ENCODE measurements at regions not wholly inside any gene's neighbourhood (a gene's known extent, or its start where the extent isn't known, plus 50 kb on each side); places are given as distances from the start of the nearest gene placed in this dataset.

DNA sequence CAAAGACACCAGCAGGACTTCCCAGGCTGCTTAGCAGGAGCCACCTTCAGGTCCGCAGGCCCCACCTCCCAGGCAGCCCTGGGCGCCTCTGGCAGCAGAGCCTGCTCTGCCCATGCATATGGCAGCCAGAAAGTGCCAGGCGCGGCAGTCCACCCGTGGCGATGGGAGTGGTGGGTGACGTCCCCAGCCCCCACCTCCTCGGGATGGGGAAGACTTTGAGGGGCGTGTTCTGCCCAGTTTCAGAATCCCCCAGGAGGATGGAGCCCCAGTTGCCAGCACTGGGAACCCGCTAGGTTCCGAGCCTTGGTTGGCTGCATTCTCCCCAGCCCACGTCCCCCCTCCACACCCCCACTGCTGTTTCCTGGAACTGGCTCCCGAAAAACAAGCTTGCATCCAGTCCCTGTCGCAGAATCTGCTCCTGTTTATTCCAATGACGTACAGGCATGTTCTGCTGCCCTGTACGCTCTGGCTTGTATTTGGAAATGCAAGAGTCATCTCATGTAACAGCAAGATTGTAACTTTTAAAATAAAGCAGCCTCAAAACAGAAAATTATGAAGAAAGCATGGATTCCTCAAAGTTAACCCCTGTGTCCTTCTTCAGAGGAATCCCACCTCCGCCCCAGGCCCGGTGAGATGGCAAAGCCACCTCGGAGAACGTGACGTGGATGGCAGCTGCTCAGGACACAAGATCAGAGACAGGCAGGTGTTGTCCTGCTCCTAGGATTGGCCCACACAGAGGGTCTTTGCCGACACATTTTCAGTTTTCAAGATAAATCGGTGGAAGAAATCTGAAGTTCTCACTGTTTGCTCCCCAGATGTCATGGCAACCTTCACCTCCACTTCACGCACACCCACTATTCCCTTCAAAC, 87.8 kb upstream of the PPP2R2D start:
- intact Hi-C loops (cut with DNase I): no loop called here
- Histone ChIP-seq H3K27me3 (peaks cover 0 to 62% (median 47%) of the 10 kb centered on the region in 7 donors), H3K9me3 (no peaks in the 10 kb centered on the region), H3K4me1 (no peaks in the 10 kb centered on the region), H3K27ac (no peak overlapping the region), H3K36me3 (no peaks in the 10 kb centered on the region), H3K4me3 (no peak overlapping the region)
- TF ChIP-seq CTCF (IDR thresholded peaks at IDR 0.05): no peak
- WGBS, 2 donors: 82 to 85% methylated on average over 24 of the region's 24 CpGs
- ATAC-seq (no peak), DNase-seq (no peak)

DNA sequence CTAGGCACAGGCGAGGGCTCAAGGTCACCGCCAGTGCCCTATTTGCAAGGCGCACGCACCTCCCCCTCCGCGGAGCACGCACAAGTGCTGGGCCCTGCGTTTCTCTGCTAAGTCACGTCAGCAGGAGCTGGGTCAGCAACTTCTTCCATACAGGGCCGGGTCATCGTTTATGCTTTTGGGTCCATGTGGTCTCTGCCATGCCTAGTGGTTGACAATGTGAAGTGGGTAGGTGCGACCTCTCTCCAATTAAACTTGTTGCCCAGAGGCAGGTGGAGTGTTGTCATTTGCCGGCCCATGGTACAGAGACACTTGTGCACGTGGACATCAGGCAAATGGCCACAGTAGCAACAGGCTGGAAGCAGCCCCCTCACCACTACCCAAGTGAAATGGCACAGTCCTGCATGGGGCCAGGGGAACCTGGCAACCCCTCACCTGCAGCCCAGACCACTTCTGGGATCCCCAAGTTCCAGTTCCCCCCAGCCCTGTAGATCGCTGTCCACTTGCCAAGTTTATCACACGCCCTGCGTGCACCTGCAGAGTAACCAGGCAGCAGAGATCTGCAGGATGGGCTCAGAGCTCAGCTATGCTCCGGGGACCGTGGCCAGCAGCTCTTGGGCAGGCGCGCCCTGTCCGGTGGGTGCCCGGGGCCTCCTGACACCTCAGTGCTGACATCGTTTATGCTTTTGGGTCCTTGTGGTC, 86.1 kb upstream of the PPP2R2D start:
- DNase-seq (no peak), ATAC-seq (no peak)
- WGBS, 2 donors: 62 to 71% methylated on average over 24 of the region's 24 CpGs
- Histone ChIP-seq H3K4me3 (no peak overlapping the region), H3K9me3 (no peaks in the 10 kb centered on the region), H3K27me3 (peaks cover 0 to 66% (median 57%) of the 10 kb centered on the region in 7 donors), H3K4me1 (no peaks in the 10 kb centered on the region), H3K27ac (no peak overlapping the region), H3K36me3 (no peaks in the 10 kb centered on the region)
- intact Hi-C loops (cut with DNase I): no loop called here
- no peak for TF ChIP-seq CTCF (IDR thresholded peaks at IDR 0.05)

DNA sequence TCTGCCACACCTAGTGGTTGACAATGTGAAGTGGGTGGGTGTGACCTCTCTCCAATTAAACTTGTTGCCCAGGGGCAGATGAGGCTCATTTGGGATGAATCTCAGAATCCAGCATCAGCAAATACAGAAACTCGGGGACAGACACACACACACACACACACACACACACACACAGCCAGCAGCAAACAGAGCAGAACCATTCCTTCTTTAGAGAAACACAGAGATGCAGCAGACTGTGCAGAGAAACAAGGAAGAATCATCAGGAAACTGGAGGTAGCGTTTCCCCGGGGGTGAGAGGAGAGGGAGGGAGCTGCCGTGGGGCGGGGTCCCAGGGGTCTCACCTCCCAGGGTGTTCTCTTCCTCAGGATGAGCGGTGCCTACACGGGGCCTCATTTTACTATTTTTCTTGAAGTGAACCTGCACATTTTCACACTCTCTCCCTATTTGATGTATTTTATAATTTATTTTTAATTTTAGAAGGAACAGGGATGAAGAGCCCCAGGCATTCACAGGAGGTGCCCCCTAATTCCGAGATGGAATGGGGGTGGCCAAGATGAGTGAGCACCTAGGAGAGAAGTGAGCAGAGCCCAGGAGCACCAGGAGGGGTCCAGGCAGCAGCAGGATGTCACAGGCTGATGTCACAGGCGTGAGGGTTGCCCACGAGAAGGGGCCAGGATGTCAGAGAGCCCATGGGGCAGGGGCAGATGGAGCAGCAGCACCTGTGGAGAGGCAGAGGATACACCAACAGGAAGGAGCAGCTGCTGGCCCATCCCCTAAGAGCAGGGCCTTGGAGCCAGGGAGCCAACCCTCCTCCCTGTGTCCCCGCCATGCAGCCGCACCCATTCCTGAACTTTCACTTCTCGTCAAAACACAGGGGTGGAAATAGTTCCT, 85.3 kb upstream of the PPP2R2D start:
- ATAC-seq: no peak
- intact Hi-C loops (cut with DNase I): no loop called here
- Histone ChIP-seq H3K27me3 (peaks cover 0 to 64% (median 53%) of the 10 kb centered on the region in 7 donors), H3K27ac (no peak overlapping the region), H3K9me3 (no peaks in the 10 kb centered on the region), H3K4me1 (no peaks in the 10 kb centered on the region), H3K36me3 (no peaks in the 10 kb centered on the region), H3K4me3 (no peak overlapping the region)
- TF ChIP-seq CTCF (IDR thresholded peaks at IDR 0.05): no peak
- WGBS, 2 donors: 44 to 49% methylated on average over 13 of the region's 13 CpGs
- DNase-seq: no peak

DNA sequence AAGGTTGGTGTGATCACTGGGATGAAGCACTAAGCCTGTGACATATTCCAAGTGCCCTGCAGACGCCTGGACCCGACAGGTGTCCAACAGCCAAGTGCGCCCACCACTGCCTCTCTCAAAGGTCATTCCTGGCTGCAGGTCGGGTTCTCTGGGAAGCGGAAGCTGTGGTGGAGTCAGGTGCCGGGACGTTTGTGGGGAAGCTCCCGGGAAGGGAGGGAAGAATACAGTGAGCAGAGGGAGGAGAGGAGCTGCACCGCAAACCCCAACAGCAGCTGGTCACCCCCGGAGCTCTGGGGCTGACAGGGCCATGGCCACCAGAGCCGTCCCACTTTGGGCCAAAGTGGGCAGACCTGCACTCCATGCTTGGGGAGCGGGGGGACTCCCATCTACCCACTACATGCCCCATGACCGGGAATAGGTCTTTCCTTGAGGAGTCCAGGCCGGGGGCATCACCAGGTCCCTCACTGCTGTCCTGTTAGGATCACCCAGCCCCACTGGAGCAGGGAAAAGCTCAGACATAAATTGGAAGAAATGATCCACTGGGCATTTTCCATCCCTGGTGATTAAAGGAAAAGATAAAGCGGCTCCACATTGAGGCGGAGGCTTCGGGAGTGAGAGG, 84.5 kb upstream of the PPP2R2D start:
- no peaks in the 10 kb centered on the region for H3K4me1 ChIP-seq
- H3K4me3 ChIP-seq: no peak overlapping the region
- peaks cover 0 to 64% (median 46%) of the 10 kb centered on the region in 7 donors for H3K27me3 ChIP-seq
- no peak for TF ChIP-seq CTCF (IDR thresholded peaks at IDR 0.05)
- DNase-seq: no peak
- intact Hi-C loops (cut with DNase I): no loop called here
- no peaks in the 10 kb centered on the region for H3K9me3 ChIP-seq
- no peak for ATAC-seq
- no peaks in the 10 kb centered on the region for H3K36me3 ChIP-seq
- 62 to 73% methylated on average over 17 of the region's 17 CpGs for WGBS, 2 donors
- no peak overlapping the region for H3K27ac ChIP-seq

Measured in heart right ventricle (tissue), 16 donors.